ENCODE measurements at regions not wholly inside any gene's neighbourhood (a gene's known extent, or its start where the extent isn't known, plus 50 kb on each side); places are given as distances from the start of the nearest gene placed in this dataset.
"Not testable (repeated sequence)": the region's sequence is repeated elsewhere in the genome, so short reads cannot be mapped to it uniquely, and the experiment has no call there.

DNA sequence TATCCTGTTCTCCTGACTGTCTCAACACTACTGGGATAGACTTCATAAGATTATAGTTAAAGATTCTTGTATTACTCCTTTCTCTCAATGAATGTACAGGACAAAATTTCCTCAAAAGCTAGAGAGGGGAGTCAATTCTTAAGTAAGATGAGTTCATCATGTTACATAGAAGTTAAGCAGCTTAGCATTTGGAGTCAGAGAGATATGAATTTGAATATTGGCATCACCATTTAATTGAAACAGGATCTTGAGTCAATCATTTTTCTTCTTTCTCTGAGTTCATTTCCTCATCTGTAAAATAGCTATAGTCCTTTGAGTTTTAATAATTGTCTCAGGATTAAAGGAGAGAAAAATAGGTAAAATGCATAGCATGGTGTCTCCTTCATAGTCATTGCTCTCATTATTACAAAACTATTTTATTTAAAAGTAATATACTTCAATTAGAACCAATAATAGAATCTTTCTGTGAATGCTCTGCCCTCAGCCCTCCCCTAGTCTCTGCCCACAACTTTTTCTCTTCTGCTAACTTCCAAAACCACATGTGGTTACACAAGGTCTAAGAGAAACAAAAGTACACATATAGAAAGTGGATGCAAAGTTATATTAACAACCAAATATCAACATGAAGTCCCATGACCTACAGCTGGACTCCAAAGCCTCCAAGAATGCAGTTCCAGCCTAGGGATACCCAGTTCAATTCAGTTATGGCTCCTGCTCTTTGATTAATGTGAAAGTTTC, 265.6 kb downstream of the TLE1 start:
- H3K27me3 ChIP-seq = no peaks in the 10 kb centered on the region
- no peak for TF ChIP-seq Cebpa-rat (IDR thresholded peaks at IDR 0.05)
- H3K4me3 ChIP-seq = no peak overlapping the region
- peak overlapping the region in 2 of 11 experiments; percentile 2 to 47; a peak in 2 of 22 replicates for H3K27ac ChIP-seq
- H3K36me3 ChIP-seq = no peaks in the 10 kb centered on the region
- no peaks in the 10 kb centered on the region for H4K20me1 ChIP-seq
- H3K4me2 ChIP-seq = peak overlapping the region in 6 of 11 experiments; percentile 18 to 57 (median 38); a peak in 10 of 22 replicates
- H3K9me3 ChIP-seq (replicated peaks in 1 of 11) = peaks cover 21 to 43% (median 40%) of the 10 kb centered on the region in 11 experiments
- peaks cover 0 to 19% (median 7%) of the 10 kb centered on the region in 10 experiments; a peak in 15 of 20 replicates for H3K4me1 ChIP-seq
- H3K9ac ChIP-seq = no peak overlapping the region

DNA sequence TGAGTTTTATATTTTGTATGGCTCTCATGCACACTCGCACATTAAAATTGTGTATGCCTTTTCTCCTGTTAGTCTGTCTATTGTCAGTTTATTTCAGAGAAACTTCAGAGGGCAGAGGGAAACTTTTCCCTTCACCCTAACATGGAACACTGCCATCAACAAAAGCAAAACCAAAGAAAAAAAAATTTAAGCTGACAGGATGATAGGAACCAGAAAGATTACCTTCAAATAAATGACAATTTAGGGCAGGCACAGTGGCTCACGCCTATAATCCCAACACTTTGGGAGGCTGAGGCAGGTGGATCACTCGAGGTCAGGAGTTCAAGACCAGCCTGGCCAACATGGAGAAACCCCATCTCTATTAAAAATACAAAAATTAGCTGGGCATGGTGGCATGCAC, 268.3 kb downstream of the TLE1 start:
- not testable (repeated sequence) for H3K27ac ChIP-seq, H3K4me2 ChIP-seq, H3K9ac ChIP-seq, H4K20me1 ChIP-seq, H3K36me3 ChIP-seq, H3K4me3 ChIP-seq, H3K27me3 ChIP-seq
- peaks cover 0 to 19% (median 7%) of the 10 kb centered on the region in 10 experiments; a peak in 15 of 20 replicates for H3K4me1 ChIP-seq
- H3K9me3 ChIP-seq (replicated peaks in 1 of 11) = peaks cover 4 to 27% (median 18%) of the 10 kb centered on the region in 11 experiments; a peak in 19 of 22 replicates

DNA sequence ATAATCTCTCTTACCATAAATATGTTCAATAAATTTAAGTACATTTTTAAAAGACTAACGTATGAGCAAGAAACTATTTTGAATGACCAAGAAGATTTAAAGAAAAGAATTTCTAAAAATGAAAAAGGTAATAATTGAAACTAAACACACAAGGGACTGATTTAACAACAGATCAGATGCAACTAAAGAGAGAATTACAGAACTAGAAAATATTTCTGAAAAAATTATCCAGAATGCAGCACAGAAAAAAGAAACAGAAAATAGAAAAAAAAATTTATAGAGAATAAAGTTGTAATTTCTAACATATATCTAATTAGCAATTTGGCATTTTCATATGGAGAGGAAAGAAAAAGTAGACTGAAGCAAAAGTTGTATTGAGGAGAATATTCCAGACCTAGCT, 269.3 kb downstream of the TLE1 start:
- Histone ChIP-seq H3K27ac (no peak overlapping the region), H3K4me1 (peaks cover 0 to 21% (median 8%) of the 10 kb centered on the region in 10 experiments; a peak in 15 of 20 replicates), H3K4me3 (no peak overlapping the region), H3K9ac (no peak overlapping the region), H3K27me3 (no peaks in the 10 kb centered on the region; a peak in 1 of 22 replicates), H4K20me1 (no peaks in the 10 kb centered on the region), H3K4me2 (no peak overlapping the region), H3K9me3 (replicated peaks in 1 of 11) (peaks cover 4 to 19% (median 14%) of the 10 kb centered on the region in 11 experiments; a peak in 18 of 22 replicates), H3K36me3 (no peaks in the 10 kb centered on the region)
- no peak for TF ChIP-seq Cebpa-rat (IDR thresholded peaks at IDR 0.05)

DNA sequence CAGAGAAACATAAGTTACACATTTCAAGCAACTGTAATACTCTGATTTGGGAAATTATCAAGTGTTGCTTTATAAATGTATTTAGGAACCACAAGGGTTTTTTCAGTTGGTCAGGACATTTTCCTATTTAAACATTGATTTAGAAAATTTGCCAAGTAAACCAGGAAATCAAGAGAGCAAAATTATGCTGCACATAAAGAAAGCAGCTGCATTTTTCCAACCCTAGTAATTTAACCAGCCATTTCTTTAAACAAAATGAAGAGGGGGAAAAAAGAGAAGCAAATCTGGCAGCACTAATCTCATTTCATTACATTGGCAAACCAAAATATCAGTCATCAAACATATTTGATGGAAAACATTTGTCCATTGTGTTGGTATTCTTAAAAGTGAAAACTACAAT, 271.4 kb downstream of the TLE1 start:
- TF ChIP-seq Cebpa-rat (IDR thresholded peaks at IDR 0.05) = no peak
- Histone ChIP-seq H3K27ac (no peak overlapping the region), H3K27me3 (no peaks in the 10 kb centered on the region; a peak in 1 of 22 replicates), H3K4me2 (no peak overlapping the region), H4K20me1 (no peaks in the 10 kb centered on the region), H3K4me1 (peaks cover 0 to 15% (median 0%) of the 10 kb centered on the region in 10 experiments; a peak in 6 of 20 replicates), H3K9ac (no peak overlapping the region), H3K9me3 (replicated peaks in 1 of 11) (peaks cover 4 to 19% (median 14%) of the 10 kb centered on the region in 11 experiments; a peak in 18 of 22 replicates), H3K4me3 (no peak overlapping the region), H3K36me3 (no peaks in the 10 kb centered on the region)

DNA sequence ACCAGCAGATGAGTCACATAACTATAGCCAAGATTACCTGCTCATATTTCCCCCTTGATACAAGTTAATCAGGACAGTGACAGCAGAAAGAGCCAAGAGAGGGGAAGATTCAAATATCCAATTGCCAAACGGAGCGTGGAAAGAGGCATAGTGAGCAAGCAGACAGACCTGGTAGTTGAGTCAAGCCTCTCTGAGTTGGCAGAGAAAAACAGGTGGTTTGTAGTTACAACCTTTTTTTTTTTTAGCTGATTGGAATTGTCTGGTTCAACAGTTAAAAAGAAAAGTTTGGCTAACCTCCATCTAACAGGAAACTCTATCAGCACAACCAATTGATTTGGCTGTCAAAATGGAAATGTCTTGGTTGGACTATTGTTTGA, 272.1 kb downstream of the TLE1 start:
- H3K4me3 ChIP-seq = no peak overlapping the region
- H3K4me1 ChIP-seq = peaks cover 0 to 13% (median 0%) of the 10 kb centered on the region in 10 experiments; a peak in 6 of 20 replicates
- no peak for TF ChIP-seq Cebpa-rat (IDR thresholded peaks at IDR 0.05)
- H3K27me3 ChIP-seq = no peaks in the 10 kb centered on the region; a peak in 1 of 22 replicates
- no peak overlapping the region for H3K9ac ChIP-seq
- no peak overlapping the region for H3K27ac ChIP-seq
- no peaks in the 10 kb centered on the region for H3K36me3 ChIP-seq
- H3K4me2 ChIP-seq = no peak overlapping the region
- peaks cover 4 to 19% (median 14%) of the 10 kb centered on the region in 11 experiments; a peak in 18 of 22 replicates for H3K9me3 ChIP-seq (replicated peaks in 1 of 11)
- no peaks in the 10 kb centered on the region for H4K20me1 ChIP-seq

DNA sequence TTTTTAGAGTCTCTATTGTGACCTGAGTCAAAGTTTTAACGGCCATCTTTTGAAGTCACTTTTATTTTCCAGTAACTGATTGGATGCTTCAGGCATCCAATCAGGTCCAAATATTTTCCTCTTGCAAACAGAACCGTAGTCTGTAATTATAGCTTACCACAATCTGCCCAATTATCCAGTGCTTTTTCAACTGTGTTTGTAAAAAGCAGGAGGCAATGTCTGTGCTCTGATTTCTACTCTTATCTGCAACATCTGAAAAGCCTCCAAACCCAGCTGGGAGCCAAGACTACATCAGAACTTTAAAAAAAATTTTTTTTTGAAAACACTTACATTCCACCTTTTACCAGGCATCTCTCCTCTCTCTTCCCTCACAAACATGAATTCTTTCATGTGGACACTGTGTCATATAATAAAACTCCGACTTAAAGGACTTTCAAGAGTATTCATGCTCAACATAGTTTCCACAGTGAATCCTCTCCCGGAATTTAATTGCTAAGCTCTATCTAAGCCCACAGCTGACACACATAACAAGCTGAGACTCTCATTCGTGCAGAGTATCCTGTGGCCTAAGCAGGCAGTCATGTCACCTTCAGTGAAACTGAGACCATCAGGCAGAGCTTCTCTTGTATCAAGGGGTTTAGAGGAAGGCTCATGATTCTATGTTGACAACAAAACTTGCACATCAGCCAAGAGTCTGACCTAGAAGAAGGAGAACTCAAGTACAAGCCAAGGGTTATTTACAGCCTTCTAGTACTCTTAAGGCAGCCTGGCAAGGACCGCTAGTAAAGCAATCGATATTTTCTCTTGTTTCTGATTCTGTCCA, 272.7 kb downstream of the TLE1 start:
- no peaks in the 10 kb centered on the region for H4K20me1 ChIP-seq
- H3K4me3 ChIP-seq = no peak overlapping the region
- no peaks in the 10 kb centered on the region; a peak in 1 of 22 replicates for H3K27me3 ChIP-seq
- peaks cover 4 to 19% (median 14%) of the 10 kb centered on the region in 11 experiments; a peak in 18 of 22 replicates for H3K9me3 ChIP-seq (replicated peaks in 1 of 11)
- no peak for TF ChIP-seq Cebpa-rat (IDR thresholded peaks at IDR 0.05)
- no peak overlapping the region for H3K4me2 ChIP-seq
- H3K9ac ChIP-seq = no peak overlapping the region
- no peaks in the 10 kb centered on the region for H3K36me3 ChIP-seq
- no peak overlapping the region for H3K27ac ChIP-seq
- H3K4me1 ChIP-seq = peaks cover 0 to 13% (median 0%) of the 10 kb centered on the region in 10 experiments; a peak in 6 of 20 replicates

DNA sequence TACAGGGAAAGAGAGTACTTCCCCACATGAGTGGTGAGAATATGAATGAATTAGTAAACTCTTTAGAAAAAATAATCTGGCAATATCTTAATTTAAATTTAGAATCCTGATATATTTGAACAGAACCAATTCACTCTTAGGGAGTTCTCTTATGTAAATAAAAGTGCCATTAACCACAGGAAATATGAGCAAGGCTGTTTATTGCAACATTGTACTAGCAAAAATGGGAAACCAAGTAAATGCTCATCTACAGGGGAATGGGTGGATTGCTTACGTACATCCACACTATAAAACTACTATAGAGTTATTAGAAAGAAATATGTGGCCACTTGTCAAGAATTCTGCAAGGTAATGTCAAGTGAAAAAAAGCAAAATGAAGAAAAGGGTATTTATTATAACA, 274.5 kb downstream of the TLE1 start:
- peaks cover 3 to 8% (median 4%) of the 10 kb centered on the region in 11 experiments; a peak in 14 of 22 replicates for H3K9me3 ChIP-seq (replicated peaks in 1 of 11)
- H3K4me3 ChIP-seq = no peak overlapping the region
- H3K27ac ChIP-seq = no peak overlapping the region
- H3K27me3 ChIP-seq = no peaks in the 10 kb centered on the region; a peak in 1 of 22 replicates
- peak overlapping the region in 4 of 11 experiments; percentile 2 to 63 (median 44); a peak in 5 of 22 replicates for H3K4me2 ChIP-seq
- H4K20me1 ChIP-seq = no peaks in the 10 kb centered on the region
- peaks cover 0 to 22% (median 0%) of the 10 kb centered on the region in 10 experiments; a peak in 6 of 20 replicates for H3K4me1 ChIP-seq
- no peaks in the 10 kb centered on the region for H3K36me3 ChIP-seq
- TF ChIP-seq Cebpa-rat (IDR thresholded peaks at IDR 0.05) = no peak
- no peak overlapping the region for H3K9ac ChIP-seq

DNA sequence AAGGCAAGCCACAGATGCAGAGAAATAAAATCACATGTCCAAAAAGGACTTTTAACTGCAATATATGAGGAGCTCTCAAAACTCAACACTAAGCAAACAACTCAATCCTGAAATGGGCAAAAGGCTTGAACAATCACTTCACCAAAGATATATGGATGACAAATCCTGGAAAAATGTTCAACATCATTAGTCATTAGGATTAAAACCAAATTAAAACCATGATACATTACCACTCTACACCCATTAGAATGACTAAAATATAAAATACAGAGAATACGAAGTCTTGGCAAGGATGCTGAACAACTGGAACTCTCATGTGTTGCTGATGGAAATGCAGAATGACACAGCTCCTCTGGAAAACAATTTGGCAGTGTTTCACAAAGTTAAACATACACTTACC, 277.4 kb downstream of the TLE1 start:
- peaks cover 0 to 41% (median 2%) of the 10 kb centered on the region in 10 experiments; a peak in 11 of 20 replicates for H3K4me1 ChIP-seq
- H3K4me2 ChIP-seq = no peak overlapping the region
- H4K20me1 ChIP-seq = no peaks in the 10 kb centered on the region
- H3K27me3 ChIP-seq = no peaks in the 10 kb centered on the region; a peak in 1 of 22 replicates
- no peak overlapping the region for H3K9ac ChIP-seq
- no peak for TF ChIP-seq Cebpa-rat (IDR thresholded peaks at IDR 0.05)
- H3K4me3 ChIP-seq = no peak overlapping the region
- H3K27ac ChIP-seq = no peak overlapping the region
- no peaks in the 10 kb centered on the region for H3K9me3 ChIP-seq (replicated peaks in 1 of 11)
- H3K36me3 ChIP-seq = no peaks in the 10 kb centered on the region

DNA sequence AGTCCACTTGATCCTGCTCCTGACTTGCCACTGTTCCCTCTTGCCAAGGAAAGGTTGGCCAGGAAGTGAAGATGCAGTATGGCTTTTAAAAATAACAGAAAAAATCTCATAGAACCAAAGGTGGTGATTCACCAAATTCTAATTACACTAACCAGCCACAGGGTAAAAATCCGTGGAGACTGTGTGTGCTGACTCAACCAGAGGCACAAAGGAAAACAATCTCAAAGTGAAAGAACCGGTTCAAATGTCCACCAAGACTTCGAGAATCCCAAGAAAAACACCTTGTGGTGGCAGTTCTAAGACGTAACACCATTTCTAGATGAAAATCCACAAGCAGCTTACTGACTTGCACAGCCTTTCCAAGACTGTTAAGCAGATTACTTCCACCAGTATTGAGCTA, 279.1 kb downstream of the TLE1 start:
- H3K27me3 ChIP-seq = no peaks in the 10 kb centered on the region
- H3K9ac ChIP-seq = no peak overlapping the region
- no peak overlapping the region for H3K27ac ChIP-seq
- no peaks in the 10 kb centered on the region for H3K9me3 ChIP-seq (replicated peaks in 1 of 11)
- no peak for TF ChIP-seq Cebpa-rat (IDR thresholded peaks at IDR 0.05)
- no peak overlapping the region for H3K4me3 ChIP-seq
- no peaks in the 10 kb centered on the region for H3K36me3 ChIP-seq
- H4K20me1 ChIP-seq = no peaks in the 10 kb centered on the region
- H3K4me2 ChIP-seq = peak overlapping the region in 3 of 11 experiments; percentile 56 to 72 (median 60); a peak in 5 of 22 replicates
- peaks cover 0 to 41% (median 2%) of the 10 kb centered on the region in 10 experiments; a peak in 11 of 20 replicates for H3K4me1 ChIP-seq

All from BLaER1 treated with 17β-estradiol and CSF1 and Interleukin-3, amounts not matched to agents 10 nM and 100 nM (cell line).